MM.1S (cell line): ENCODE measurements at regions not wholly inside any gene's neighbourhood (a gene's known extent, or its start where the extent isn't known, plus 50 kb on each side); places are given as distances from the start of the nearest gene placed in this dataset.

Experiments
- DNase-seq: peaks from one replicate; pipeline ENCODE4 v3.0.0-alpha.2; 2015
- H2AFZ ChIP-seq: fragments of 300-600 bp; sonication (generic); 2 replicates; pipeline ENCODE4 v1.6.0; 2016; ENCODE audit warnings: antibody characterized with exemption, low read length
- H3F3A ChIP-seq: fragments of 300-600 bp; sonication (generic); 2 replicates; pipeline ENCODE4 v1.6.1; 2016; ENCODE audit warnings: mild to moderate bottlenecking, antibody characterized with exemption, low read length, moderate library complexity, mixed read lengths; ENCODE audit not compliant: insufficient read depth
- H3K27ac ChIP-seq: fragments of 300-600 bp; sonication (generic); 2 replicates; pipeline ENCODE4 v1.5.1; 2016; ENCODE audit warnings: mild to moderate bottlenecking, low read length
- H3K27me3 ChIP-seq: fragments of 300-600 bp; sonication (generic); replicated peaks from 2 replicates; pipeline ENCODE4 v1.6.0; 2016; ENCODE audit warnings: low read length; ENCODE audit not compliant: insufficient read depth
- H3K36me3 ChIP-seq: fragments of 300-600 bp; sonication (generic); replicated peaks from 2 replicates; pipeline ENCODE4 v1.6.1; 2016; ENCODE audit warnings: mild to moderate bottlenecking, low read length, mixed read lengths; ENCODE audit not compliant: insufficient read depth
- H3K4me1 ChIP-seq: fragments of 300-600 bp; sonication (generic); 2 replicates; pipeline ENCODE4 v1.6.1; 2016; ENCODE audit warnings: low read length, mixed read lengths
- H3K4me2 ChIP-seq: fragments of 300-600 bp; sonication (generic); 2 replicates; pipeline ENCODE4 v1.6.0; 2016; ENCODE audit warnings: low read depth, low read length
- H3K4me3 ChIP-seq: fragments of 300-600 bp; sonication (generic); 2 replicates; pipeline ENCODE4 v1.5.1; 2016; ENCODE audit warnings: low read length, mixed read lengths
- H3K79me2 ChIP-seq: fragments of 300-600 bp; sonication (generic); 2 replicates; pipeline ENCODE4 v1.6.1; 2016; ENCODE audit warnings: mixed run types, low read length, mixed read lengths
- H3K9ac ChIP-seq: fragments of 300-600 bp; sonication (generic); 2 replicates; pipeline ENCODE4 v1.6.1; 2016; ENCODE audit warnings: low read length, mixed read lengths
- H3K9me2 ChIP-seq: fragments of 300-600 bp; sonication (generic); replicated peaks from 2 replicates; pipeline ENCODE4 v1.6.1; 2016; ENCODE audit warnings: mild to moderate bottlenecking, low read length, mixed read lengths; ENCODE audit not compliant: insufficient read depth
- H3K9me3 ChIP-seq: fragments of 300-600 bp; sonication (generic); replicated peaks from 2 replicates; pipeline ENCODE4 v1.6.1; 2016; ENCODE audit warnings: mild to moderate bottlenecking, low read length, mixed read lengths; ENCODE audit not compliant: insufficient read depth
- H4K20me1 ChIP-seq: fragments of 300-600 bp; sonication (generic); 2 replicates; pipeline ENCODE4 v1.6.1; 2016; ENCODE audit warnings: mild to moderate bottlenecking, low read length, moderate library complexity, mixed read lengths; ENCODE audit not compliant: insufficient read depth
- EZH2 ChIP-seq: fragments of 300-600 bp; sonication (generic); optimal IDR thresholded peaks from 2 replicates; pipeline ENCODE3; 2017; ENCODE audit warnings: low read depth, mild to moderate bottlenecking, antibody characterized with exemption, low read length, mixed read lengths
- EZH2phosphoT487 ChIP-seq: fragments of 300-600 bp; sonication (generic); IDR thresholded peaks from 2 replicates; pipeline ENCODE4 v1.6.1; 2018; ENCODE audit warnings: antibody characterized with exemption, low read length
- TF ChIP-seq, protein P1 (sequence below): fragments of 300-600 bp; sonication (generic); IDR thresholded peaks from 2 replicates; pipeline ENCODE4 v1.5.1; 2016; ENCODE audit warnings: antibody characterized with exemption, low read length, mixed read lengths

DNA sequence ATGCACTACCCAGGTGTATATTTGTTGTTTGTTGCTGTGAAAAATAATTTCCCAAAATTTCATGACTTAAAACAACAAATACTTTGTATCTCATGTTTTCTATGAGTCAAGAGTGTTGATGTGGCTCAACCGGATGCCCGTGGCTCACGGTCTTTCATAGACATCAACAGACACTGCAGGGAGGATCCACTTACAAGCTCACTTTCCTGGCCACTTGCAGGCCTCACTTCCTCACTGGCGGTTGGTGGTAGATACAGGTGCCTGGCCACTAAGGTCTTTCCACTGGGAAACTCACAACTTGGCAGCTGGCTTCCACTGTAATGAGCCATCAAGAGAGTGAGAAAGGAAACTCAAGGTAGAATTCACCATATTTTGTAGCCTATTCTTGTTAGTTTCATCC is 662.9 kb downstream of the IRS1 start:
- no peaks in the 10 kb centered on the region for H3K9me2 ChIP-seq
- H3K36me3 ChIP-seq = no peaks in the 10 kb centered on the region
- no peaks in the 10 kb centered on the region for H3K27me3 ChIP-seq
- H3K79me2 ChIP-seq = no peaks in the 10 kb centered on the region
- no peak for TF ChIP-seq EZH2
- TF ChIP-seq EZH2phosphoT487 = no peak
- TF ChIP-seq, protein P1, sequence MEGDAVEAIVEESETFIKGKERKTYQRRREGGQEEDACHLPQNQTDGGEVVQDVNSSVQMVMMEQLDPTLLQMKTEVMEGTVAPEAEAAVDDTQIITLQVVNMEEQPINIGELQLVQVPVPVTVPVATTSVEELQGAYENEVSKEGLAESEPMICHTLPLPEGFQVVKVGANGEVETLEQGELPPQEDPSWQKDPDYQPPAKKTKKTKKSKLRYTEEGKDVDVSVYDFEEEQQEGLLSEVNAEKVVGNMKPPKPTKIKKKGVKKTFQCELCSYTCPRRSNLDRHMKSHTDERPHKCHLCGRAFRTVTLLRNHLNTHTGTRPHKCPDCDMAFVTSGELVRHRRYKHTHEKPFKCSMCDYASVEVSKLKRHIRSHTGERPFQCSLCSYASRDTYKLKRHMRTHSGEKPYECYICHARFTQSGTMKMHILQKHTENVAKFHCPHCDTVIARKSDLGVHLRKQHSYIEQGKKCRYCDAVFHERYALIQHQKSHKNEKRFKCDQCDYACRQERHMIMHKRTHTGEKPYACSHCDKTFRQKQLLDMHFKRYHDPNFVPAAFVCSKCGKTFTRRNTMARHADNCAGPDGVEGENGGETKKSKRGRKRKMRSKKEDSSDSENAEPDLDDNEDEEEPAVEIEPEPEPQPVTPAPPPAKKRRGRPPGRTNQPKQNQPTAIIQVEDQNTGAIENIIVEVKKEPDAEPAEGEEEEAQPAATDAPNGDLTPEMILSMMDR = no peak
- no peaks in the 10 kb centered on the region for H4K20me1 ChIP-seq
- no peaks in the 10 kb centered on the region for H3K9me3 ChIP-seq
- no peak overlapping the region for H2AFZ ChIP-seq
- H3K4me3 ChIP-seq = no peak overlapping the region
- H3K4me2 ChIP-seq = no peak overlapping the region
- peaks cover 13% of the 10 kb centered on the region for H3K4me1 ChIP-seq
- H3K9ac ChIP-seq = no peak overlapping the region
- no peak for DNase-seq
- H3F3A ChIP-seq = no peaks in the 10 kb centered on the region; the same call in 1 of the 2 replicates
- no peak overlapping the region for H3K27ac ChIP-seq

DNA sequence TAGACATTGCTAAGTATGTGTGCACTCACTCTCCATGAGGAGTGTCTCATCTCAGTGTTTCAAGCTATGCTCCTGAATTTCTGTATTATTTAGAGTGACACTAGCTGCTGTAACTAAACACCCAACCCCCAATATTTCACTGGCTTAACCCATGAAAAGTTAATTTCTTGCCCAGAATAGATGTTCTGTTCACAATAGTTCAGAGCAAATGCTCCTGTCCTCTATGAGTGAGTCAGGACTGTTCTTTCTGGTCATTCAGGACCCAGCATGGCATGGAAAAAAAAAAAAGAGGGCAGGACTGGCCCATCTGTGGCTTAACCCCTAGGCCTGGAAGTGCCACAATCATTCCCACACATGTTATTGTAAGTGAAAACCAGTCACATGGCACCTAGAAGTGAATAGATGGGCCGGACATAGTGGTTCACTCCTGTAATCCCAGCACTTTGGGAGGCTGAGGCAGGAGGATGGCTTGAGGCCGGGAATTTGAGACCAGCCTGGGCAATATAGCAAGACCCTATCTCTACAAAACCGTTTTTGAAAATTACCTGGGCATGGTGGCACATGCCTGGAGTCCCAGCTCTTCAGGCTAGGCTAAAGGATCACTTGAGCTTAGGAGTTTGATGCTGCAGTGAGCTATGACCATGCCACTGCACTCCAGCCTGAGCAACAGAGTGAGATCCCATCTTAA is 663.6 kb downstream of the IRS1 start:
- Histone ChIP-seq H3K9ac (no peak overlapping the region), H3K9me3 (no peaks in the 10 kb centered on the region), H3K79me2 (no peaks in the 10 kb centered on the region), H3K4me3 (no peak overlapping the region), H3F3A (no peaks in the 10 kb centered on the region; the same call in 1 of the 2 replicates), H3K27me3 (no peaks in the 10 kb centered on the region), H2AFZ (no peak overlapping the region), H3K4me1 (peaks cover 20% of the 10 kb centered on the region), H3K4me2 (no peak overlapping the region), H3K9me2 (no peaks in the 10 kb centered on the region), H3K27ac (no peak overlapping the region), H4K20me1 (no peaks in the 10 kb centered on the region), H3K36me3 (no peaks in the 10 kb centered on the region)
- TF ChIP-seq EZH2 (no peak), EZH2phosphoT487 (no peak)
- TF ChIP-seq, protein P1 = no peak
- DNase-seq = no peak

DNA sequence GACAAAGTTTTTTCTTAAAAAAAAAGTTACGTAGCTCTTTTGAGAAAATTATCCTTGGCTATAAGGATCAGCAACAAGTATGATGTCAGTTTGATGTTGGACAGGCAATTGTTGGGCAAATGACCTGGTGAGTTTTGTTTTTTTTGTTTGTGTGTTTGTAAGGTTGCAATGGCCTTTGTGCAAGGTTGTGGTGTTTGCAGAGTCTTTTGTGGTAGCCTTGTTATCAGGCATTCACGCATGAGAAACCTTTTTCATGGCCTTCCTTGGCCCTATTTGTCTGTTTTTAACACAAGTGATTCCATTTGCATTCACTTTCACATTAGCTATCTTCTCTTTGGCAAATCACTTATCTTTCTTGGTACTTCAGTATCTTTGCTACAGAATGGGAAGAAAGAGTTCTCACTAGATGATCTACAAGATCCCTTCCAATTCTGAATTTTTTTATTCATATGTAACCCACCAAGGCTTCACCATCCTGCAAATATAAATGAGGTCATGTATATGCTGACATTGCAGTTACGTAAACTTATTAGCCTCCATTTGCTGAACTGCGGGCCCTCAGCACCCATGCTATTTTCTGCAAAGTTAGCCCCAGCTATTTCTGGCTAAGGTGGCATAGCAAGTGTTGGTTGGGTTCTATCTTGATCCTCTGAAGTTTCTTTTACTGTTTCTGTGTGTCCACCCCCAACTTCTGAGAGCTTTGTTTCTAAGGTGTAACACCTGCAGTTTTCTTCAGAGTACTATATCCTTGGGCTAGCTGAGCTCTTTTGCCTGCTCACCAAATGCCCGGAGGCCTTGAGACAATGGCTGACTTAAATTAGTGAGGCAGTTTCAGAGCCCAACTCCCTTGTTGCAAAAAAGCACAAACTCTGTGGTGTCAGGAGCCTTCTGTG is 667.1 kb downstream of the IRS1 start:
- Histone ChIP-seq H3K9ac (peak overlapping the region; percentile 12; the same call in 1 of the 2 replicates), H3K4me3 (no peak overlapping the region), H3K27ac (peak overlapping the region; percentile 75), H3F3A (no peaks in the 10 kb centered on the region; the same call in 1 of the 2 replicates), H3K27me3 (no peaks in the 10 kb centered on the region), H4K20me1 (no peaks in the 10 kb centered on the region), H3K4me1 (peaks cover 20% of the 10 kb centered on the region), H3K9me2 (no peaks in the 10 kb centered on the region), H3K9me3 (no peaks in the 10 kb centered on the region), H3K36me3 (no peaks in the 10 kb centered on the region), H2AFZ (peak overlapping the region; percentile 50), H3K79me2 (no peaks in the 10 kb centered on the region), H3K4me2 (peak overlapping the region; percentile 10; the same call in 1 of the 2 replicates)
- peak; percentile 73 for DNase-seq
- TF ChIP-seq EZH2 = no peak
- TF ChIP-seq, protein P1 = no peak
